ENCODE measurements at regions not wholly inside any gene's neighbourhood (a gene's known extent, or its start where the extent isn't known, plus 50 kb on each side); places are given as distances from the start of the nearest gene placed in this dataset.
"Not testable (repeated sequence)": the region's sequence is repeated elsewhere in the genome, so short reads cannot be mapped to it uniquely, and the experiment has no call there.

DNA sequence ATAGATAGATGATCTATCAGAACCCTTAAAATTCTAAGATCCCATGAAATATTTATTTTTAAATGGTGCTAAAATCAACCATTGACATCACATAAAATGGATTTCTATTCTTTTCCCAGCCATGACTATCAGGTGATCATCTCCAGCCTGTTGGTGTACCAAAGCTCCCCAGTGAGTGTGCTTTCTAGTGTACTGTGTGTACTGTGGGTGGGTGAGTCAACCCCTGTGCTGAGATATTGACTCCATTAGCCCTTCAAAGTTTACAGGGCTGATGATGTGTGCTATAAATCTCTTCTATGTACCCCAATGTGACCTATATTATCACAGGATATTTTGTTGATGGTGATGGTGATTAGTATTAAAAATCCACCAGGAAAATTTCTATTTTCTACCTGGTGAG lies 344.6 kb downstream of the MMUT start:
- DNase-seq (ENCODE audit: low read depth), result no peak

DNA sequence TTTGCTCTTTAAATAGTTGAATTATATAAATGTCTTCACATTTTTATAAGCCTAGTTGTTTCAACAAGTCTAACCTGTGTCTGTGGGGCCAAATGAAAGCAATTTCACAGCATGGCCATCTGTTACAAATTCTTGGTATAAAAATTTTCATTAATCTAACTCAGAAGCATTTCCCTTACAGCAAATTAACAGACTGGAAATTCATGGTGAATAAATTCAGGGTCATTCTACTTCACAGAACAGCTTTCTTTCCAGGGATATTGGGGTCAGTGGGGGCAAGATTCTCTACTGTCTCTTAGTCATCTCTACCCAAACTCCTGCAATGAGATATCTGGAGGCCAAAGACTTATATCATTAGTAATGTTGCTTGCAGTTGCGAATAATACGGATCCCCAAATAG lies 352.1 kb downstream of the MMUT start:
- no peak for DNase-seq (ENCODE audit: low read depth)

DNA sequence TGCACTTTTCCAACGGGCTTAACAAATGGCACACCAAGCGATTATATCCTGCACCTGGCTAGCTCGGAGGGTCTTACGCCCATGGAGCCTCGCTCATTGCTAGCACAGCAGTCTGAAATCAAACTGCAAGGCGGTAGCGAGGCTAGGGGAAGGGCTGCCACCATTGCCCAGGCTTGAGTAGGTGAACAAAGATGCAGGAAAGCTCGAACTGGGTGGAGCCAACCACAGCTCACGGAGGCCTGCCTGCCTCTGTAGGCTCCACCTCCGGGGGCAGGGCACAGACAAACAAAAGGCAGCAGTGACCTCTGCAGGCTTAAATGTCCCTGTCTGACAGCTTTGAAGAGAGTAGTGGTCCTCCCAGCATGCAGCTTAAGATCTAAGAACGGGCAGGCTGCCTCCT lies 365.4 kb downstream of the MMUT start:
- DNase-seq (ENCODE audit: low read depth), result not testable (repeated sequence)

DNA sequence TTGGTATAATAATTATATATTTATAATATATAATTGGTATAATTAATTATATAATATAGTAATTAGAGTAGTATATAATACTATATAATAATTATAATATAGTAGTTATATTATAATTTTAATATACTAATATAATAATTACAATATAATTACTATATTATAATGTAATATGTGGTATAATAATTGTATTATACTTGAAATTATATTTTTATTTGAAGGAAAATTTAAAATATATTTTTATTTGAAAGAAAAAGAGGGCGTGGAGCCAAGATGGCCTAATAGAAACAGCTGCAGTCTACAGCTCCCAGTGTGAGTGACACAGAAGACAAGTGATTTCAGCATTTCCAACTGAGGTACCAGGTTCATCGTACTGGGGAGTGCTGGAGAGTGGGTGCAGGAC lies 365.9 kb downstream of the MMUT start:
- DNase-seq (ENCODE audit: low read depth), result no peak

DNA sequence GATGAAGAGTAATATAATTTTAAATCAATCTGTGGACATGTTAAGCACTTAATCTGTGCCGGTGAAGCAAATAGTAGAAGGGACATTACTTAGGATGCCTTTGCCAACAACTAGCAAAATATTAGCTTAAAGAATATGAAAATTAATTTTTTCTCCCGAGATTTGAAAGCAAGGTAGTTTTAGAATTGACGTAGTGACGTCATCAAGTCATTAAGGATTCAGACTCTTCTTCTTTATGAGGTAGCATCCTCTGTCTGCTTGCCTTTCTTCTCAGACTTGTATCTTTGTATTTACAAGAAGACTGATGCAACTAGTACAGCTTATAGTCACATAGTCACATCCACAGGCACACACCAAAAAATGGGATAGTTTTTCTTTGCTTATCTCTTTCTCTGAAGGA lies 374.4 kb downstream of the MMUT start:
- DNase-seq (ENCODE audit: low read depth), result no peak

DNA sequence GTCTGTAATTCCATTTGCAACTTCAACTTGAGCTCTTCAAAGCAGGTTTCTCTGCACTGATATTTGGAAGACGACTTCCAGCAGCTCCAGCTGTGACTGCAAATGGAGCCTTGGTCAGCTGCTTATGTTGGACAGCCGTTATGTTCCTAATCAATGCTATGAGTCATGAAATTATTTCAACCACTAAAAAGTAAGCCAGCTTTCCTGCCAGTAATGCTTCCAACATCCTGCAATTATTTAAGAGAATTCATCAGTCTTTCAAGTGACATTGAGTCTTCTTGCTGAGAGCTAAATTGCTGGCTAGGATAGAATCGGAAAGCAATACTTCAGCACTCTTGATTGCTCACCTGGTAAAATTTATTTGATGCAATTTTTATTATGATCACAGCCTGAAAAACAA lies 375.7 kb downstream of the MMUT start:
- DNase-seq (ENCODE audit: low read depth), result peak; percentile 18

DNA sequence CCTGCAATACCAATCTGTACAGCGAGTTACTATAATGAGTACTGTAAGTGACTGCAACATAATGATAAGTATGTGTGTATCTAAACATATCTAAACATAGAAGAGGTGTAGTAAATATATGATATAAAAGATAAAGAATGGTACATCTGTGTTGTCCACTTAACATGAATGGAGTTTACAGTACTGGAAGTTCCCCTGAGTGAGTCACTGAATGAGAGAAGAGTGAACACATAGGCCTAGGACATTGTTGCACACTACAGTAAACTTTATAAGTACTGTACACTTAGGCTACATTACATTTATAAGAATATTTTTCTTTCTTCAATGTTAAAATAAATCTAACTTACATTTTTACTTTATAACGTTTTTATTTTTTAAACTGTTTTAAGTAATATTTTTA lies 380.4 kb downstream of the MMUT start:
- no peak for DNase-seq (ENCODE audit: low read depth)

DNA sequence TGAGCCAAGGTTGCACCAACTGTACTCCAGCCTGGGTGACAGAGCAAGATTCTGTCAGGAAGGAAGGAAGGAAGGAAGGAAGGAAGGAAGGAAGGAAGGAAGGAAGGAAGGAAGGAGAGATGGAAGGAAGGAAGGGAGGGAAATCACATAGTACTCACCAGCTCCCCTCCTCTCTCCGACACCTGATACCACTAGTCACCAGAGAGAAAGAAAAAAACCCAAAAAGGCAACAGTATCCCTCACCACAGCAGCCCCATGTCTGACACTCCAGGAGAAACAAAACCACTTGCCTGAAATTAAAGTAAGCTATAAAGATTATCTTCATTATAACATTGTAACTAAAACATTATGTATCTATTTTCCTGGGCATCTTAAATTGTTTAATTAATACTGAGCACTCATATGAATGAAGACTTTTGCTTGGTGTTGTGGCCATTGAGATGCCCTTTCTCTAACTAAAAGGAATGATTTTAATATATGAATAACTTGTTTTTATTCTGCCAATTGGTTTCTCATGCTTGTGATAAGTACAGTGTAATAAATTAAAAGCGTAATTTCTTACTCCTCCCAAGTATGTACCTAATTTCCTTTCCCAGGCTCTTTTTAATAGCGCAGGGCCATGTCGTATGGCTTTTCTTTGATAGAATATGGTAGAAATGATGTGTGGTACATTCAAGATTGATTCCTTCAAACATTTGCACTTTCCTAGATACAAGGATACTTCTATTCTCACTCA lies 390.0 kb downstream of the MMUT start:
- DNase-seq (ENCODE audit: low read depth), result no peak

DNA sequence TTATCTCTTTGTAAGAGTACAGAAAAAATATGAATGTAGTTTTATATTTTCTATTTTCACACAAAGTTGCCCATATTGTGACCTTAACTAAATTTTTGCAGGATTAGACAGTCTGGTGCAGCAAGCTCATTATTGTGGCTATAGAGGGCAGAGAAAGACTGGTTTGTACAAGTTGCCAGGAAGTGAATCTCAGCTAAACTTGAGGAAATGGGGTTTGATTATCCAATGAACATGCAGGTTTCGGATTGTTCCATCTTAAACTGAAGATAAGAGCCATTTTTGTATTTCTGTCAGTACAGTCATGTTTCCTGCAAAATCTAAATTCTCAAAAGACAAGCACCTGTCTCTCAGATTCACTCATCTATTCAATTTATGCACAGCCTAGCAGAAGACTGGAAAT lies 390.9 kb downstream of the MMUT start:
- DNase-seq (ENCODE audit: low read depth), result no peak

DNA sequence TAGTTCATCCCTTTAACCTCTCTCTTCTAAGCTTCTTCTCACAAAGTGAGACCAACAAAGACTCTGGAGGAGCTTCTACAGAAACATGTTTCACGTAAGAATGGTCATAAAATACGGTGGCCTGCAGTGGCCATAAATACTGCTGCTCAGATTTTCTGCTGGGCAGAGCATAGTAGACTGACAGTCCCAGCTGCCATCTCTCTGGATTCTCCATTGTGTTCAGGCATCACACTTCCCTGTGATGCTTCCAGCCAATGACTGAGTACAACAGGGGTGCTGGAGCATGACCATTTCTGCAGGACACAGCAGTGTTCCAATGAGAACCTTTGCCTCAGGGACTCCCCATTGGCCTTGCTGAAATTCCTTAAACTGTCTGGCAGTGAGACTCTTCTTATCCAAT lies 392.6 kb downstream of the MMUT start:
- peak; percentile 6 for DNase-seq (ENCODE audit: low read depth)

DNA sequence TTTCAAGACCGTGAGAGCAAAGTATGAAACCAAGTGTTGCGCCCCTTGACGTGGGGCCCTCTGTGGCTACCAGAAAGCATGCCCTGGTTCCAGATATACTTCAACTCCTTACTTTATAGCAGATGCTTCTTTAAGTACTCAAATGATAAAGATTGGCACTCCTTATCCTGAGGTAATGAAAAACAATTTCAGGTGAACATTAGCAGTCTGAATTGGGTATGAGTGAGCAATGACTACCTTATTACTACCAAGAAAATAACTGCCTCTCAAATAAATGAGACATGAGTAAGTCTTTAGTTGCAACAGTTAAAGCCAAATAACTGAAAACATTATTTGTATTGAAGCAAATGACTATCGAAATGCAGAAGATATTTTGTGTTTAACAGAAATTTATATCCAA lies 408.7 kb downstream of the MMUT start:
- no peak for DNase-seq (ENCODE audit: low read depth)

DNA sequence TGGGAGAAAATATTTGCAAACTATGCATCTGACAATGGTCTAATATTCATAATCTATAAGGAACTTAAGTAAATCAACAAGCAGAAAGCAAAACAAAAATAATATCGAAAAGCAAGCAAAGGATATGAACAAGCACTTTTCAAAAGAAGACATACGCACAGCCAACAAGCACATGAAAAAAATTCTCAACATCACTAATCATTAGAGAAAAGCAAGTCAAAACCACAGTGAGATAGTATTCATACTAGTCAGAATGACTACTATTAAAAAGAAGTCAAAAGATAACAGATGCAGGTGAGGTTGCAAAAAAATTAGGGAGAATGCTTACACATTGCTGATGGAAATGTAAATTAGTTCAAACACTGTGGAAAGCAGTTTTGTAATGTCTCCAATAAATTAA lies 410.2 kb downstream of the MMUT start:
- DNase-seq (ENCODE audit: low read depth), result no peak

DNA sequence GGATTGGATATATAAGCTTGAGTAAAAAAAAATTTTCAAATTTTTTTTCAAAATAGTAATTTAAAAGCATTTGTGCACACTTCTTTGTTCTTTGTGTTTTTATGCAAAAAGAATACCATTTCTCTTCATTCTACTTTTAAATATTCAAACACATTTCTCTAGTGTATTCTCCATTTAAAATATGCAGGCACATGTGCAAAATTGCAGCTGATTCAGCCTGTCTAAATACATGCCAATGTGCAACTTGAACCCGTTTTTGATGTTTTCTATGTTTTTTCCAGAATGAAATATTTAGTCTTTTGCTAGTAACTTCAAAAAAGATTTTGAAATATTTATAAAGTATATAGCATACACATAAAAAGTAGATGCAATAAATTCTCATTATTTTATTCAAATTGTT lies 411.8 kb downstream of the MMUT start:
- DNase-seq (ENCODE audit: low read depth), result no peak

DNA sequence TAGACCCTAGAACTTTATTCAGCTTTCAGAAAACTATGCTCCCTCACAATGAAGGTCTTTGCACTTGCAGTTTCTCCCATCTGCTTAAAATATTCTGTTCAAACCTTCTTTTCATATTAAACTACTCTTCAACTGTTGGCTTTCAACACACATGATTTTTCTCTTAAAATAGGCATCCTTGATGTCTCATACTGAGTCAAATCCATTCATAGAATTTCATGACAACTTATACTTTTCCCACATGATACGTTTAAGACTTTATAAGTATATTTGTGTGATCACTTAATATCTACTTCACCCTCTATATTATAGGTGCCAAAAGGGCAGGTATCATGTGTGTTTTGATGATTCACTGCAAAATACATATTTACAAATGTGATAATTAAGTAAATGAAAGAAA lies 412.5 kb downstream of the MMUT start:
- no peak for DNase-seq (ENCODE audit: low read depth)

DNA sequence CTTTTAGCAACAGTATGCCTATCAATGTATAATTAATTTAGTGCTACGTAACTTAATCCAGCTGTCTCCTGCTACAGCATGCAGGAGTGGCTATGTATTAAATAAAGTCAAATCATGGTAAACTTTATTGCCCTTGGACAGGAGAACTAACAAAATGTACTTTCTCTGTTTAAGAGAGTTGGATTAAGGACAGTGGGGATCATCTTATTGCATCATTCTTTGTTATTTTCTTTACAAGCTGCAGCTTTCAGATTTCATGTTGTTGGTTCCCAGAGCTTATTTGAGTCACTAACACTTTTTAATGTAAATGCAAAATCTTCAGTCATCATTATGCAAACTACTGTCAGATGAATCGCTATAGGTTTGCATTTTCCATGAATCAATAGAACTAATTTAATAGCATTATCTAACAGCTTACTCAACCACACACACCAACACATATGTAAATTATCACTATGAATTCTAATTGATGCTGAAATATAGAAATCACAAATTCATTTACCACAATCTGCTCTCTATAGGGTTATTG lies 424.7 kb downstream of the MMUT start:
- no peak for DNase-seq (ENCODE audit: low read depth)

DNA sequence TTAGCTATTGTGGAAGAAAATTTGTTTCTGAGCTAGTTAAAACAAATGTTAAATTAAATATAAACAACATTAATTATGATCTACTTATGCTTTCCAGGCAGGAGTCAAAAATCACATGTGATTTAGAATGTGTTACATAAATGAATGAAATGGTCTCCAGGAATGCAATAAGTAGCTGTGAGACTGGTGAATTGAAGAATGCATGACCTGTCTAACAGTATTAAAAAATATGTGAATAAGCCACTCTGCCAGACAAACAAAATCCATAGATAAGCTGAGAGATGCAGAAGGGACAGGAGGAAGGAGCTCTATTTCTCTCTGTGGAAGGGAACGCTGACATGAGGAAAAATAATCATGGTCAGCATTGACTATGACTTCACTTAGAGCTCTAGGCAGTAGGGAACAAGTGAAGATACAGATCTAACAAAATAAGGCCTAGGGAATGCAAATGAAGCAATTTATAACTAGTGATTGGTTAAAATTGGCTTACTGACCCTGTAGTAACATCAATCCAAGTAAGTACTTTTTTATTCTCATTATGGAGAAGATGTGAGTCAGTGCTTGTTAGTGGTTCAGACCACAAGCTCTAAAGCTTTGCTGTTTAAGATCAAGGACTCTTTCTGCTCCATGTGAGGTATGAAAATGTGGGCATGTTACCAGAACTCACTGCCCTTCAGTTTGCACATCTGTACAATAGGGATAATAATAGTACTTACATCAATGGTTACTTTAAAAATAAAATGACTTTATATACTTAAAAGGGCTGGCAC lies 432.6 kb downstream of the MMUT start:
- DNase-seq (ENCODE audit: low read depth), result peak; percentile 4

DNA sequence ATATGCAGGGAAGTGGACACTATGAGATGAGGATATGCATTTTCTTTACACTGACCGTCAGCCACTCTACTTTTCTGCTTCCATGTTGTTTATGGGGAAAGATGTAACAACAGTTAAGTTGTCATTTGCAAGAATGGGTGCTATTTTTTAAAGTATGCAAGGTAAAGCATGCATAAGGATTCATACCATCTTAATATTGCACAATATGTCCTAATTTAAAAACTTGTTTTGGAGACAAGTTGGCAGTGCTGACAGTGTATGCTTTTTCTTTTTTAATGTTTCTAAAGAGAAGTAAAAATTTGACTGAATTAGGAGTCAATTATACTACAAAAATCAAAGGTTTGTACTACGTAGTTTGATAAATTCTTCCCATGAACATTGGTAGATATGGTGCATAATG lies 435.4 kb downstream of the MMUT start:
- no peak for DNase-seq (ENCODE audit: low read depth)

DNA sequence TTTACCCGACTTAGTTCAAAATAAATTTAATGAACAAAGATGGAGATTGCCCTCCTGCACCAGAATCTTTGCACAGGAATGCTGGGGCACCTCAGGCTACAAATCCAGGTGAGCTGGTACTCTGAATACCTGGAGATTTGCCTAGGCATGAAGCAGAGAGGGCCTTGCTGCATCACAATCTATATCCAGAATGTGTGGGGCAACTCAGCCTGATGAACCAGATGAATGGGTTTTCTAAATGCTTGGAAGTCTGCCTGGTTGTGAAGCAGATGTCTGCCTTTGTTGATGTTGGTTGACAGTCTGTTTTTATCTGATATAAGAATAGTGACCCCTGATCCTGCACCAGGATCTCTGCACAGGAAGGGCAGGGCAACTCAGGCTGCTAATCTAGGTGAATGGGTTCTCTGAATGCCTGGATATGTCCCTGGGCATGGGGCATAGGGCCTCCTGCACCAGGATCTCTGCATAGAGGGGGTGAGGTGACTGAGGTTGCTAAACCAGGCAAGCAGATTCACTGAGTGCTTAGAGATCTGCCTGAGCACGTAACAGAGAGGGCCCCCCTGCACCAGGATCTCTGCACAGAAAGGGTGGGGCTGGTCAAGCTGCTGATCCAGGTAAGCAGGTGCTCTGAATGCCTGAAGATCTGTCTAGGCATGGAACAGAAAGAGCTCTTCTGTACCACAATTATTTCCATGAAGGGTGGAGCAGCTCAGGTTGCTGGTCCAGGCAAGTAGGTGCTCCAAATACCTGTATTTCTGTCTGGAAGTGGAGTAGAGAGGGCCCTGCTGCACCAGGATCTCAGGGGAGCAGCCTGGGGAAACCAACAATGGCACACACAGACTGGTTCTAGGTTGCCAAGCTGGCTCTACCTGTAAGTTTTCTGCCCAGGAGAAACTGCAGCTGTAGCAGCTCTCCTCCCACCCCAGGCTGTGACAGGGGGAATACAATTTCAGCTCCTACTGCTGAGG lies 437.5 kb downstream of the MMUT start:
- DNase-seq (ENCODE audit: low read depth), result no peak

DNA sequence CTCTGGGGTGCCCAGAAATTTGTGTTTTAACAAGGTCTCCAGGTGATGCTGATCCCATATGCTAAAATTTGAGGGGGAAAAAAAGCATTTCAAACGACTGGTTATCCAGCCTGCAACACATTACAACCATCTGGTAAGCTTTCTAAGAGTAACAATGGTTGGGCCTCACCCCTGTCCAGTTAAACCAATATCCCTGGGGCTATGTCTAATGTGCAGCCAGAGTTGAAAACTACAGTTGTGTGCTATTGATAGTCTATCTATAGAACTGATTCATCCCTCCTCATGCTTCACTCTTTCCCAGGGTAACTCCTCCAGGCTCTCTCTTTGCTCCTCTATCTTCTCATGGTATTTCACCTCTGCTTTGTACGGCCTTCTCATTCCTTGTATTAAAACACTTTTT lies 458.3 kb downstream of the MMUT start:
- no peak for DNase-seq (ENCODE audit: low read depth)

DNA sequence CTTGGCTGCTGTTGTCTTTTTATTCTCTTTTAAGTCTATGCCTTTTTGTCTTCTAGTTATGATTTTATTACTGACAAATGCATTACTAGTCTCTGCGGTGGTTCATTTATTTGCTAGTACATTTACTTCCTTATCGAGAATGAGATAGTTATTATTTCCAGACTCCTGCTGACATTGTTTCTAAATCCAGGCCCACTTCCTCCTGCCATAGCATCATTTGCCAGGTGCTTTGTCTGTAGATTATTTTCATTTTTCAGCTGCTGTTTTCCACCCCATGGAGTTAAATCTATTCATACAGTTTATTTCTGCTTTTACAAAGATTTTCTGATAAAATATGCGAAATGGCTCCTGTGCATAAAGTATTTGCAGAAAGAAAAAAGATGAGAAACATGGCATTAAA lies 459.7 kb downstream of the MMUT start:
- DNase-seq (ENCODE audit: low read depth), result no peak

DNA sequence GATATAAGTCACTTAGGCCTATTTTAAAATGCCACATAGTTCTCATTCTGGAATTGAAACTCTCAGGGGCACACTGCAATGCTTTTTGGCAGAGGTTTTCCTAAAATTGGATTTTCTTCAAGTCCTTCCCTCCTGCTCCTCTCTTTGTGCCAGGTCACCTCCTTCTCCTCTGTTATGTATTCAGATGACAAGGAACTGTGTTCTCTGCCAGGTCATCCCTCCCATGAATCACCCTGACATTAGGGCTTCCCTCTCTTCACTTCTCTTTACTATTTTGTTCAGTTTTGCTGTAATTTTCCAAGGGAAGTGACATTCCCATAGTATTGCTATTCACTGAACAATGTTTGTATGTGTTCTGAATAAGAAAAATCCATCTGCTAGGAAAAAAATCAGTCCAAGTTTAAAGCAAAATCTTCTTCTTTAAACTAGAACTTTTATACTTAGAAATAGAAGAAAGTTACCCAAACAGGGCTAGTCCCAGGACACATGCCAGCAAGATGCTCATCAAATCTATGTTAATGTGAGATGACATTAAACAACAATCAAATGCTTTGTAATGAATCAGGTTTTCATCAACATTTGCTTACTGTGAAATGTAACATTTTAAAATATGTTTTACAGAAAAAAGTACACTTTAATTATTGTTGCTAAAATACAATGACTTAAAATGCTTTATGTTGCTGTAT lies 461.1 kb downstream of the MMUT start:
- DNase-seq (ENCODE audit: low read depth), result peak; percentile 7

Data from myocyte (in vitro differentiated cells).